ENCODE measurements at regions not wholly inside any gene's neighbourhood (a gene's known extent, or its start where the extent isn't known, plus 50 kb on each side); places are given as distances from the start of the nearest gene placed in this dataset.

GRCh38 chr3:107954845-107955244 is 136.0 kb downstream of the CD47 start:
- no peak overlapping the region for H3K27ac ChIP-seq
- intact Hi-C loops (cut with DNase I) = no loop called here
- 53 to 59% methylated on average over 2 of the region's 2 CpGs for WGBS, 2 donors
- no peaks in the 10 kb centered on the region for H3K9me3 ChIP-seq
- TF ChIP-seq CTCF (IDR thresholded peaks at IDR 0.05) = no peak
- no peak for TF ChIP-seq POLR2A (IDR thresholded peaks at IDR 0.05)
- DNase-seq = no peak
- H3K27me3 ChIP-seq = no peaks in the 10 kb centered on the region
- peaks cover 14% of the 10 kb centered on the region for H3K4me1 ChIP-seq
- H3K36me3 ChIP-seq (replicated peaks in 1 of 2; ENCODE audit: insufficient read depth in 1 of 2, low read depth in 2 of 2) = no peaks in the 10 kb centered on the region
- H3K4me3 ChIP-seq = no peak overlapping the region
- no peak for ATAC-seq

GRCh38 chr3:107953722-107954121 is 137.1 kb downstream of the CD47 start:
- TF ChIP-seq POLR2A (IDR thresholded peaks at IDR 0.05) (no peak), CTCF (IDR thresholded peaks at IDR 0.05) (no peak)
- no peaks in the 10 kb centered on the region for H3K9me3 ChIP-seq

GRCh38 chr3:107951126-107951525 is 139.7 kb downstream of the CD47 start:
- Histone ChIP-seq H3K27ac (no peak overlapping the region), H3K4me1 (no peaks in the 10 kb centered on the region), H3K27me3 (no peaks in the 10 kb centered on the region), H3K4me3 (no peak overlapping the region), H3K9me3 (no peaks in the 10 kb centered on the region), H3K36me3 (replicated peaks in 1 of 2; ENCODE audit: insufficient read depth in 1 of 2, low read depth in 2 of 2) (no peaks in the 10 kb centered on the region)
- DNase-seq (no peak), ATAC-seq (no peak)
- TF ChIP-seq POLR2A (IDR thresholded peaks at IDR 0.05) (no peak), CTCF (IDR thresholded peaks at IDR 0.05) (no peak)
- WGBS, 2 donors = 61 to 65% methylated on average over 2 of the region's 2 CpGs
- intact Hi-C loops (cut with DNase I) = no loop called here

More at GRCh38 chr3:107953722-107954121, 137.1 kb downstream of the CD47 start:
- DNase-seq (no peak), ATAC-seq (no peak)
- Histone ChIP-seq H3K27me3 (no peaks in the 10 kb centered on the region), H3K36me3 (replicated peaks in 1 of 2; ENCODE audit: insufficient read depth in 1 of 2, low read depth in 2 of 2) (no peaks in the 10 kb centered on the region), H3K4me1 (peaks cover 14% of the 10 kb centered on the region), H3K4me3 (no peak overlapping the region), H3K27ac (no peak overlapping the region)
- intact Hi-C loops (cut with DNase I) = no loop called here
- WGBS, 2 donors = 66 to 89% methylated on average over 3 of the region's 3 CpGs

GRCh38 chr3:107950417-107950816 is 140.4 kb downstream of the CD47 start:
- 86 to 94% methylated on average over 2 of the region's 2 CpGs for WGBS, 2 donors
- no peaks in the 10 kb centered on the region for H3K4me1 ChIP-seq

More at GRCh38 chr3:107950417-107950816, 140.4 kb downstream of the CD47 start:
- no peaks in the 10 kb centered on the region for H3K27me3 ChIP-seq
- no peak overlapping the region for H3K27ac ChIP-seq
- no peaks in the 10 kb centered on the region for H3K36me3 ChIP-seq (replicated peaks in 1 of 2; ENCODE audit: insufficient read depth in 1 of 2, low read depth in 2 of 2)
- no peak for ATAC-seq
- no peak overlapping the region for H3K4me3 ChIP-seq
- TF ChIP-seq POLR2A (IDR thresholded peaks at IDR 0.05) = no peak
- no peak for TF ChIP-seq CTCF (IDR thresholded peaks at IDR 0.05)
- DNase-seq = no peak
- intact Hi-C loops (cut with DNase I) = no loop called here
- no peaks in the 10 kb centered on the region for H3K9me3 ChIP-seq

Data from body of pancreas (tissue), 4 donors.